GM23338 (cell line): ENCODE measurements at regions not wholly inside any gene's neighbourhood (a gene's known extent, or its start where the extent isn't known, plus 50 kb on each side); places are given as distances from the start of the nearest gene placed in this dataset.

Experiments
- CREB1 ChIP-seq: fragments of 250-450 bp; sonication (Bioruptor Pico); IDR thresholded peaks from 2 replicates; pipeline ENCODE4 v1.5.0; 2020; ENCODE audit warnings: low read depth, mild to moderate bottlenecking, moderate library complexity
- EZH2 ChIP-seq: fragments of 200-600 bp; sonication (generic); IDR thresholded peaks from one replicate; pipeline ENCODE4 v1.8.0; 2017; ENCODE audit warnings: antibody characterized with exemption, mild to moderate bottlenecking, low read depth; ENCODE audit not compliant: unreplicated experiment
- EZH2phosphoT487 ChIP-seq: fragments of 200-600 bp; sonication (generic); IDR thresholded peaks from one replicate; pipeline ENCODE4 v1.8.1; 2018; ENCODE audit warnings: antibody characterized with exemption; ENCODE audit not compliant: unreplicated experiment
- JUNB ChIP-seq: IDR thresholded peaks from one replicate; pipeline ENCODE4 v1.6.1; 2016; ENCODE audit warnings: antibody characterized with exemption; ENCODE audit not compliant: unreplicated experiment
- NANOG ChIP-seq: IDR thresholded peaks from 2 replicates; pipeline ENCODE4 v1.6.1; 2016; ENCODE audit warnings: antibody characterized with exemption, borderline replicate concordance
- POLR2AphosphoS5 ChIP-seq: IDR thresholded peaks from 2 replicates; pipeline ENCODE4 v1.6.1; 2016; ENCODE audit warnings: antibody characterized with exemption, low read depth
- ZNF114 ChIP-seq: fragments of 250-450 bp; sonication (Bioruptor Pico); IDR thresholded peaks from 2 replicates; pipeline ENCODE4 v1.5.0; 2020; ENCODE audit warnings: mild to moderate bottlenecking, moderate library complexity
- ZNF331 ChIP-seq: fragments of 250-450 bp; sonication (Bioruptor Pico); IDR thresholded peaks from 2 replicates; pipeline ENCODE4 v1.5.0; 2020; ENCODE audit warnings: low read depth, mild to moderate bottlenecking, moderate library complexity
- TF ChIP-seq, protein P1 (sequence below): IDR thresholded peaks from one replicate; pipeline ENCODE4 v1.6.1; 2018; ENCODE audit warnings: antibody characterized with exemption; ENCODE audit not compliant: unreplicated experiment
- TF ChIP-seq, protein P2 (sequence below), 2 experiments: fragments of 200-600 bp in 1 of 2; sonication (generic) in 1 of 2; conservative IDR thresholded peaks; 2 replicates each; pipeline versions ENCODE4 v1.5.1 to v1.6.1; 2016 to 2017; ENCODE audit warnings: antibody characterized with exemption in 2 of 2, low read depth in 2 of 2, mild to moderate bottlenecking in 2 of 2, moderate library complexity in 1 of 2
- TF ChIP-seq, protein P3 (sequence below): IDR thresholded peaks from 2 replicates; pipeline ENCODE4 v1.6.1; 2016; ENCODE audit warnings: antibody characterized with exemption
- TF ChIP-seq, protein P4 (sequence below): fragments of 250-450 bp; sonication (Bioruptor Pico); IDR thresholded peaks from 2 replicates; pipeline ENCODE4 v1.5.0; 2020; ENCODE audit warnings: mild to moderate bottlenecking, moderate library complexity

DNA sequence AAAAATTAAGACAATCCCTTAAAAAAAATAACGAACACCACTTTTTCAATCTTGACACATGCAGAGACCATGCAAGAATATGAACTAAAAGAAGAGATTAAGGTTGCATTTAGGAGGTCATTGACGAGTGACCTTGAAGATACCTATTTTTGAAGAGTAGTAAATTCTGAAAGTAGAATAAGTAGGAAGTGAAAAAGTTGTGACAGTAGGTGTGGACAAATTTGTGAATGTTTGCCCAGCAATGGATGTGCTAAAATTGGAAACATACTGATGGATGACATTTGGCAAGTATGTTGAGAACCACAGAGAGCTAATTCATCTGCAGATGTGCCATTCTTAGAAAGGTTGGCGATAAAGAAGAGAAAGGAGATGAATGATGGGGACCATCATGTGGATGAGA lies 213.7 kb upstream of the VCX3A start:
- TF ChIP-seq, protein P1, sequence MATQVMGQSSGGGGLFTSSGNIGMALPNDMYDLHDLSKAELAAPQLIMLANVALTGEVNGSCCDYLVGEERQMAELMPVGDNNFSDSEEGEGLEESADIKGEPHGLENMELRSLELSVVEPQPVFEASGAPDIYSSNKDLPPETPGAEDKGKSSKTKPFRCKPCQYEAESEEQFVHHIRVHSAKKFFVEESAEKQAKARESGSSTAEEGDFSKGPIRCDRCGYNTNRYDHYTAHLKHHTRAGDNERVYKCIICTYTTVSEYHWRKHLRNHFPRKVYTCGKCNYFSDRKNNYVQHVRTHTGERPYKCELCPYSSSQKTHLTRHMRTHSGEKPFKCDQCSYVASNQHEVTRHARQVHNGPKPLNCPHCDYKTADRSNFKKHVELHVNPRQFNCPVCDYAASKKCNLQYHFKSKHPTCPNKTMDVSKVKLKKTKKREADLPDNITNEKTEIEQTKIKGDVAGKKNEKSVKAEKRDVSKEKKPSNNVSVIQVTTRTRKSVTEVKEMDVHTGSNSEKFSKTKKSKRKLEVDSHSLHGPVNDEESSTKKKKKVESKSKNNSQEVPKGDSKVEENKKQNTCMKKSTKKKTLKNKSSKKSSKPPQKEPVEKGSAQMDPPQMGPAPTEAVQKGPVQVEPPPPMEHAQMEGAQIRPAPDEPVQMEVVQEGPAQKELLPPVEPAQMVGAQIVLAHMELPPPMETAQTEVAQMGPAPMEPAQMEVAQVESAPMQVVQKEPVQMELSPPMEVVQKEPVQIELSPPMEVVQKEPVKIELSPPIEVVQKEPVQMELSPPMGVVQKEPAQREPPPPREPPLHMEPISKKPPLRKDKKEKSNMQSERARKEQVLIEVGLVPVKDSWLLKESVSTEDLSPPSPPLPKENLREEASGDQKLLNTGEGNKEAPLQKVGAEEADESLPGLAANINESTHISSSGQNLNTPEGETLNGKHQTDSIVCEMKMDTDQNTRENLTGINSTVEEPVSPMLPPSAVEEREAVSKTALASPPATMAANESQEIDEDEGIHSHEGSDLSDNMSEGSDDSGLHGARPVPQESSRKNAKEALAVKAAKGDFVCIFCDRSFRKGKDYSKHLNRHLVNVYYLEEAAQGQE = no peak
- TF ChIP-seq NANOG (no peak), POLR2AphosphoS5 (no peak), EZH2 (no peak), EZH2phosphoT487 (no peak), CREB1 (CRISPR knock-in tag) (no peak), ZNF331 (no peak), JUNB (no peak), ZNF114 (CRISPR knock-in tag) (no peak)
- TF ChIP-seq, protein P2, sequence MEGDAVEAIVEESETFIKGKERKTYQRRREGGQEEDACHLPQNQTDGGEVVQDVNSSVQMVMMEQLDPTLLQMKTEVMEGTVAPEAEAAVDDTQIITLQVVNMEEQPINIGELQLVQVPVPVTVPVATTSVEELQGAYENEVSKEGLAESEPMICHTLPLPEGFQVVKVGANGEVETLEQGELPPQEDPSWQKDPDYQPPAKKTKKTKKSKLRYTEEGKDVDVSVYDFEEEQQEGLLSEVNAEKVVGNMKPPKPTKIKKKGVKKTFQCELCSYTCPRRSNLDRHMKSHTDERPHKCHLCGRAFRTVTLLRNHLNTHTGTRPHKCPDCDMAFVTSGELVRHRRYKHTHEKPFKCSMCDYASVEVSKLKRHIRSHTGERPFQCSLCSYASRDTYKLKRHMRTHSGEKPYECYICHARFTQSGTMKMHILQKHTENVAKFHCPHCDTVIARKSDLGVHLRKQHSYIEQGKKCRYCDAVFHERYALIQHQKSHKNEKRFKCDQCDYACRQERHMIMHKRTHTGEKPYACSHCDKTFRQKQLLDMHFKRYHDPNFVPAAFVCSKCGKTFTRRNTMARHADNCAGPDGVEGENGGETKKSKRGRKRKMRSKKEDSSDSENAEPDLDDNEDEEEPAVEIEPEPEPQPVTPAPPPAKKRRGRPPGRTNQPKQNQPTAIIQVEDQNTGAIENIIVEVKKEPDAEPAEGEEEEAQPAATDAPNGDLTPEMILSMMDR (conservative IDR thresholded peaks at IDR 0.05; ENCODE audit: low read depth in 2 of 2) = no peak
- TF ChIP-seq, protein P3, sequence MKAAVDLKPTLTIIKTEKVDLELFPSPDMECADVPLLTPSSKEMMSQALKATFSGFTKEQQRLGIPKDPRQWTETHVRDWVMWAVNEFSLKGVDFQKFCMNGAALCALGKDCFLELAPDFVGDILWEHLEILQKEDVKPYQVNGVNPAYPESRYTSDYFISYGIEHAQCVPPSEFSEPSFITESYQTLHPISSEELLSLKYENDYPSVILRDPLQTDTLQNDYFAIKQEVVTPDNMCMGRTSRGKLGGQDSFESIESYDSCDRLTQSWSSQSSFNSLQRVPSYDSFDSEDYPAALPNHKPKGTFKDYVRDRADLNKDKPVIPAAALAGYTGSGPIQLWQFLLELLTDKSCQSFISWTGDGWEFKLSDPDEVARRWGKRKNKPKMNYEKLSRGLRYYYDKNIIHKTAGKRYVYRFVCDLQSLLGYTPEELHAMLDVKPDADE = no peak
- TF ChIP-seq, protein P4, sequence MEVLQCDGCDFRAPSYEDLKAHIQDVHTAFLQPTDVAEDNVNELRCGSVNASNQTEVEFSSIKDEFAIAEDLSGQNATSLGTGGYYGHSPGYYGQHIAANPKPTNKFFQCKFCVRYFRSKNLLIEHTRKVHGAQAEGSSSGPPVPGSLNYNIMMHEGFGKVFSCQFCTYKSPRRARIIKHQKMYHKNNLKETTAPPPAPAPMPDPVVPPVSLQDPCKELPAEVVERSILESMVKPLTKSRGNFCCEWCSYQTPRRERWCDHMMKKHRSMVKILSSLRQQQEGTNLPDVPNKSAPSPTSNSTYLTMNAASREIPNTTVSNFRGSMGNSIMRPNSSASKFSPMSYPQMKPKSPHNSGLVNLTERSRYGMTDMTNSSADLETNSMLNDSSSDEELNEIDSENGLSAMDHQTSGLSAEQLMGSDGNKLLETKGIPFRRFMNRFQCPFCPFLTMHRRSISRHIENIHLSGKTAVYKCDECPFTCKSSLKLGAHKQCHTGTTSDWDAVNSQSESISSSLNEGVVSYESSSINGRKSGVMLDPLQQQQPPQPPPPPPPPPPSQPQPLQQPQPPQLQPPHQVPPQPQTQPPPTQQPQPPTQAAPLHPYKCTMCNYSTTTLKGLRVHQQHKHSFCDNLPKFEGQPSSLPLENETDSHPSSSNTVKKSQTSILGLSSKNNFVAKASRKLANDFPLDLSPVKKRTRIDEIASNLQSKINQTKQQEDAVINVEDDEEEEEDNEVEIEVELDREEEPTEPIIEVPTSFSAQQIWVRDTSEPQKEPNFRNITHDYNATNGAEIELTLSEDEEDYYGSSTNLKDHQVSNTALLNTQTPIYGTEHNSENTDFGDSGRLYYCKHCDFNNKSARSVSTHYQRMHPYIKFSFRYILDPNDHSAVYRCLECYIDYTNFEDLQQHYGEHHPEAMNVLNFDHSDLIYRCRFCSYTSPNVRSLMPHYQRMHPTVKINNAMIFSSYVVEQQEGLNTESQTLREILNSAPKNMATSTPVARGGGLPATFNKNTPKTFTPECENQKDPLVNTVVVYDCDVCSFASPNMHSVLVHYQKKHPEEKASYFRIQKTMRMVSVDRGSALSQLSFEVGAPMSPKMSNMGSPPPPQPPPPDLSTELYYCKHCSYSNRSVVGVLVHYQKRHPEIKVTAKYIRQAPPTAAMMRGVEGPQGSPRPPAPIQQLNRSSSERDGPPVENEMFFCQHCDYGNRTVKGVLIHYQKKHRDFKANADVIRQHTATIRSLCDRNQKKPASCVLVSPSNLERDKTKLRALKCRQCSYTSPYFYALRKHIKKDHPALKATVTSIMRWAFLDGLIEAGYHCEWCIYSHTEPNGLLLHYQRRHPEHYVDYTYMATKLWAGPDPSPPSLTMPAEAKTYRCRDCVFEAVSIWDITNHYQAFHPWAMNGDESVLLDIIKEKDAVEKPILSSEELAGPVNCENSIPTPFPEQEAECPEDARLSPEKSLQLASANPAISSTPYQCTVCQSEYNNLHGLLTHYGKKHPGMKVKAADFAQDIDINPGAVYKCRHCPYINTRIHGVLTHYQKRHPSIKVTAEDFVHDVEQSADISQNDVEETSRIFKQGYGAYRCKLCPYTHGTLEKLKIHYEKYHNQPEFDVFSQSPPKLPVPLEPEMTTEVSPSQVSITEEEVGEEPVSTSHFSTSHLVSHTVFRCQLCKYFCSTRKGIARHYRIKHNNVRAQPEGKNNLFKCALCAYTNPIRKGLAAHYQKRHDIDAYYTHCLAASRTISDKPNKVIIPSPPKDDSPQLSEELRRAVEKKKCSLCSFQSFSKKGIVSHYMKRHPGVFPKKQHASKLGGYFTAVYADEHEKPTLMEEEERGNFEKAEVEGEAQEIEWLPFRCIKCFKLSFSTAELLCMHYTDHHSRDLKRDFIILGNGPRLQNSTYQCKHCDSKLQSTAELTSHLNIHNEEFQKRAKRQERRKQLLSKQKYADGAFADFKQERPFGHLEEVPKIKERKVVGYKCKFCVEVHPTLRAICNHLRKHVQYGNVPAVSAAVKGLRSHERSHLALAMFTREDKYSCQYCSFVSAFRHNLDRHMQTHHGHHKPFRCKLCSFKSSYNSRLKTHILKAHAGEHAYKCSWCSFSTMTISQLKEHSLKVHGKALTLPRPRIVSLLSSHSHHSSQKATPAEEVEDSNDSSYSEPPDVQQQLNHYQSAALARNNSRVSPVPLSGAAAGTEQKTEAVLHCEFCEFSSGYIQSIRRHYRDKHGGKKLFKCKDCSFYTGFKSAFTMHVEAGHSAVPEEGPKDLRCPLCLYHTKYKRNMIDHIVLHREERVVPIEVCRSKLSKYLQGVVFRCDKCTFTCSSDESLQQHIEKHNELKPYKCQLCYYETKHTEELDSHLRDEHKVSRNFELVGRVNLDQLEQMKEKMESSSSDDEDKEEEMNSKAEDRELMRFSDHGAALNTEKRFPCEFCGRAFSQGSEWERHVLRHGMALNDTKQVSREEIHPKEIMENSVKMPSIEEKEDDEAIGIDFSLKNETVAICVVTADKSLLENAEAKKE = no peak
